ENCODE measurements at regions not wholly inside any gene's neighbourhood (a gene's known extent, or its start where the extent isn't known, plus 50 kb on each side); places are given as distances from the start of the nearest gene placed in this dataset.

DNA sequence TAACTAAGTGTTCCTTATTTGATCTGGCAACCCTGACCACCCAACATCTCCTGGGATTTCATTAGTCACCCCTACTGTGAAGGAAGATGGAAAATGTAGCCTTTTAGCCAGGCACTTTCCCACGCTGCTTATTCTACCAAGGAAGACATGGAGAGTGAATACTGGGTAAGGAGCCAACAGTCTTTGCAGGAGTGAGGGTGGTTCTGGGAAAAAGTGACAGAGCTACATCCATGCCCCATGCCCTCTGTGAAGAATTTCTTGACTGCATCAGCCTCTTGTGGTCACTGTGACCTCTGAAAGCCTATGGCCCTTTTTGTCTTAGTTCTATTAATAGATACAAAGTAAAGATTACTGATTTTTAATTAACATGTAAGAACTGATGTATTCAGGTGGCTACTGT is 196.0 kb upstream of the EEA1 start:
- Histone ChIP-seq H3K4me1 (ENCODE audit: insufficient read depth, low read length) (peaks cover 12% of the 10 kb centered on the region), H3K9ac (ENCODE audit: low read length) (no peak overlapping the region), H4K20me1 (ENCODE audit: low read length) (no peaks in the 10 kb centered on the region), H3K79me2 (ENCODE audit: low read length) (no peaks in the 10 kb centered on the region), H3K27me3 (ENCODE audit: low read length) (no peaks in the 10 kb centered on the region), H3K36me3 (ENCODE audit: low read depth, low read length) (no peaks in the 10 kb centered on the region), H3K27ac (ENCODE audit: low read length) (no peak overlapping the region), H3K9me3 (ENCODE audit: low read length) (no peaks in the 10 kb centered on the region), H2AFZ (ENCODE audit: low read length) (no peak overlapping the region), H3K9me2 (replicated peaks; ENCODE audit: low read length) (no peaks in the 10 kb centered on the region), H3K4me3 (ENCODE audit: low read length) (no peak overlapping the region), H3K4me2 (ENCODE audit: low read length) (no peak overlapping the region), H3F3A (ENCODE audit: low read length, unreplicated experiment) (no peaks in the 10 kb centered on the region)
- TF ChIP-seq EZH2phosphoT487 (IDR thresholded peaks at IDR 0.05; ENCODE audit: borderline replicate concordance, low read length) (no peak), EZH2 (IDR thresholded peaks at IDR 0.05; ENCODE audit: low read length, unreplicated experiment) (no peak)
- TF ChIP-seq, protein P1, sequence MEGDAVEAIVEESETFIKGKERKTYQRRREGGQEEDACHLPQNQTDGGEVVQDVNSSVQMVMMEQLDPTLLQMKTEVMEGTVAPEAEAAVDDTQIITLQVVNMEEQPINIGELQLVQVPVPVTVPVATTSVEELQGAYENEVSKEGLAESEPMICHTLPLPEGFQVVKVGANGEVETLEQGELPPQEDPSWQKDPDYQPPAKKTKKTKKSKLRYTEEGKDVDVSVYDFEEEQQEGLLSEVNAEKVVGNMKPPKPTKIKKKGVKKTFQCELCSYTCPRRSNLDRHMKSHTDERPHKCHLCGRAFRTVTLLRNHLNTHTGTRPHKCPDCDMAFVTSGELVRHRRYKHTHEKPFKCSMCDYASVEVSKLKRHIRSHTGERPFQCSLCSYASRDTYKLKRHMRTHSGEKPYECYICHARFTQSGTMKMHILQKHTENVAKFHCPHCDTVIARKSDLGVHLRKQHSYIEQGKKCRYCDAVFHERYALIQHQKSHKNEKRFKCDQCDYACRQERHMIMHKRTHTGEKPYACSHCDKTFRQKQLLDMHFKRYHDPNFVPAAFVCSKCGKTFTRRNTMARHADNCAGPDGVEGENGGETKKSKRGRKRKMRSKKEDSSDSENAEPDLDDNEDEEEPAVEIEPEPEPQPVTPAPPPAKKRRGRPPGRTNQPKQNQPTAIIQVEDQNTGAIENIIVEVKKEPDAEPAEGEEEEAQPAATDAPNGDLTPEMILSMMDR (conservative IDR thresholded peaks at IDR 0.05; ENCODE audit: low read depth, low read length) = no peak
- ATAC-seq (no peak), DNase-seq (no peak)
- ChIA-PET POLR2A (ENCODE audit: unreplicated experiment) (no interaction called here), CTCF (no interaction called here)
- BruUV-seq (replicated peaks) = no TSS peak
- intact Hi-C loops (cut with micrococcal nuclease) = no loop called here

DNA sequence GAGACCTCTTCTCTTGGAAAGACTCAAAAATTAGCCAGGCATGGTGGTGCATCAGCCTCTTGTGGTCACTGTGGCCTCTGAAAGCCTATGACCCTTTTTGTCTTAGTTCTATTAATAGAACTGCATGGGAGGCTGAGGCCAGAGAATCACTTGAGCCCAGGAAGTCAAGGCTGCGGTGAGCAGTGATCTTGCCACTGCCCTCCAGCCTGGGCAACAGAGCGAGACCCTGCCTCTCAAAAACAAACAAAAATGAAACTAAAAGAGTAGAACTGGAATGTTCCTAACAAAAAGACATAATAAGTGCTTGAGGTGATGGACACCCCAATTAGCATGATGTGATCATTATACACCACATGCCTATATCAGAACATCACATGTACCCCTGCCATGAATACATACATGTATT is 197.0 kb upstream of the EEA1 start:
- Histone ChIP-seq H3K27ac (ENCODE audit: low read length) (no peak overlapping the region), H3K9ac (ENCODE audit: low read length) (no peak overlapping the region), H3K9me2 (replicated peaks; ENCODE audit: low read length) (no peaks in the 10 kb centered on the region), H4K20me1 (ENCODE audit: low read length) (no peaks in the 10 kb centered on the region), H3K27me3 (ENCODE audit: low read length) (no peaks in the 10 kb centered on the region), H3F3A (ENCODE audit: low read length, unreplicated experiment) (no peaks in the 10 kb centered on the region), H3K4me3 (ENCODE audit: low read length) (no peak overlapping the region), H2AFZ (ENCODE audit: low read length) (no peak overlapping the region), H3K9me3 (ENCODE audit: low read length) (no peaks in the 10 kb centered on the region), H3K79me2 (ENCODE audit: low read length) (no peaks in the 10 kb centered on the region), H3K36me3 (ENCODE audit: low read depth, low read length) (no peaks in the 10 kb centered on the region), H3K4me2 (ENCODE audit: low read length) (no peak overlapping the region), H3K4me1 (ENCODE audit: insufficient read depth, low read length) (peaks cover 12% of the 10 kb centered on the region)
- DNase-seq (no peak), ATAC-seq (no peak)
- no peak for TF ChIP-seq EZH2phosphoT487 (IDR thresholded peaks at IDR 0.05; ENCODE audit: borderline replicate concordance, low read length)
- TF ChIP-seq EZH2 (IDR thresholded peaks at IDR 0.05; ENCODE audit: low read length, unreplicated experiment) = no peak
- TF ChIP-seq, protein P1 (conservative IDR thresholded peaks at IDR 0.05; ENCODE audit: low read depth, low read length) = no peak
- ChIA-PET POLR2A (ENCODE audit: unreplicated experiment) (no interaction called here), CTCF (no interaction called here)
- no TSS peak for BruUV-seq (replicated peaks)
- intact Hi-C loops (cut with micrococcal nuclease) = no loop called here

DNA sequence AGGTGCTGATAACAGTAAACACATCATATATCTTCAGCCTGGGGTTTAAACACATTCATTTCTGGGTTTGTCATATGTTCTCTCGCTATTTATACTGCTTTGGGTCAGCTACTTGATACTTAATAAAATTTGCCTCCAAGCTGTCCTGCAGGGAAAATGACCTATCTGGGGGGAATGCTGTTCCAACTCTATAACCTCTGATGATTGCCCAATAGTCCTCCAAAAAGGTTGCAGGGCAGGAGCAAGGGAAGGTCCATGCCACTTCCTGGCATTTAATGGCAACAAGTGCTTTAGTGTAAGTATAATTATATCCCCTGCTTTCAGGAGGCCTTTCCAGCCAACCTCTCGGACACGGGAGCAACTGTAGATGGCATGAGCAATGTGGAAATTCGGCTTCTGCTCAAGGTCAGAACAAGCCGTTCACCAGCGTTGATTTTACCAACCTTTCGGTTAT is 198.0 kb upstream of the EEA1 start:
- ChIA-PET POLR2A (ENCODE audit: unreplicated experiment) (no interaction called here), CTCF (no interaction called here)
- Histone ChIP-seq H3K4me3 (ENCODE audit: low read length) (no peak overlapping the region), H3K36me3 (ENCODE audit: low read depth, low read length) (no peaks in the 10 kb centered on the region), H3K4me2 (ENCODE audit: low read length) (no peak overlapping the region), H2AFZ (ENCODE audit: low read length) (no peak overlapping the region), H3K4me1 (ENCODE audit: insufficient read depth, low read length) (peaks cover 5% of the 10 kb centered on the region), H3K9me3 (ENCODE audit: low read length) (no peaks in the 10 kb centered on the region), H3K9ac (ENCODE audit: low read length) (no peak overlapping the region), H4K20me1 (ENCODE audit: low read length) (no peaks in the 10 kb centered on the region), H3K27ac (ENCODE audit: low read length) (no peak overlapping the region), H3F3A (ENCODE audit: low read length, unreplicated experiment) (no peaks in the 10 kb centered on the region), H3K79me2 (ENCODE audit: low read length) (no peaks in the 10 kb centered on the region), H3K27me3 (ENCODE audit: low read length) (no peaks in the 10 kb centered on the region), H3K9me2 (replicated peaks; ENCODE audit: low read length) (no peaks in the 10 kb centered on the region)
- intact Hi-C loops (cut with micrococcal nuclease) = no loop called here
- no TSS peak for BruUV-seq (replicated peaks)
- ATAC-seq (no peak), DNase-seq (no peak)
- TF ChIP-seq EZH2phosphoT487 (IDR thresholded peaks at IDR 0.05; ENCODE audit: borderline replicate concordance, low read length) (no peak), EZH2 (IDR thresholded peaks at IDR 0.05; ENCODE audit: low read length, unreplicated experiment) (no peak)

Measured in PC-3 (cell line).